Stimulated activated CD4-positive, alpha-beta T cell treated with anti-CD3 and anti-CD28 coated beads, TNF-alpha, amount 100 ng/mL, for 4 hours (primary cell): ENCODE measurements at regions not wholly inside any gene's neighbourhood (a gene's known extent, or its start where the extent isn't known, plus 50 kb on each side); places are given as distances from the start of the nearest gene placed in this dataset.

ENCODE experiments used
- DNase-seq, 3 experiments: peaks; one replicate each; pipeline ENCODE4 v3.0.0-alpha.2; 2020; ENCODE audit warnings: low read depth in 3 of 3

DNA sequence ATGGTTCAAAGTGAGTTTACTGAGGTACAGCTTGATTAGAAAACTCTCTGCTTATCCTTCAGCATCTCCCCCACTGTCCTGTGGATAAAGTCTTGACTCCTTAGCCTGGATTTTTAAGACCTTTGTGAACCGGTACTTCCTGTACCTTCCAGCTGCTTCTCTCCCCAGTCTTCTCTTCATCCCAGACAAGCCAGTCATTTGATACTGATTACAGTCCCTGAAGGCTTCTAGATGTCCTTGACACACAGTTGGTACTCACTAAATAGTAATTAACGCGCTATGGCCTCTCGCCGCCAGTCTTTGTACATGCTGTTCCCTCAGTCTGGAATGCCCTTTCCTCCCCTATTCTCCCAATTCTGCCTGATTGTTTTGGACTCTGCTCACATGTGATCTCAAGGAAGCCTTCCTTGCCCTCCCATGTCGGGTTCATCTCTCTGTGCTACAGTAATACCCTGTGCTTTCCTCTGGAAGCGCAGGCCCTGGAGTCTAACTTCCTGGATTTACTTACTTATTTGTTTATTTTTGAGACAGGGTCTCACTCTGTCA lies 50.6 kb upstream of the PTGR2 start:
- DNase-seq = no peak

DNA sequence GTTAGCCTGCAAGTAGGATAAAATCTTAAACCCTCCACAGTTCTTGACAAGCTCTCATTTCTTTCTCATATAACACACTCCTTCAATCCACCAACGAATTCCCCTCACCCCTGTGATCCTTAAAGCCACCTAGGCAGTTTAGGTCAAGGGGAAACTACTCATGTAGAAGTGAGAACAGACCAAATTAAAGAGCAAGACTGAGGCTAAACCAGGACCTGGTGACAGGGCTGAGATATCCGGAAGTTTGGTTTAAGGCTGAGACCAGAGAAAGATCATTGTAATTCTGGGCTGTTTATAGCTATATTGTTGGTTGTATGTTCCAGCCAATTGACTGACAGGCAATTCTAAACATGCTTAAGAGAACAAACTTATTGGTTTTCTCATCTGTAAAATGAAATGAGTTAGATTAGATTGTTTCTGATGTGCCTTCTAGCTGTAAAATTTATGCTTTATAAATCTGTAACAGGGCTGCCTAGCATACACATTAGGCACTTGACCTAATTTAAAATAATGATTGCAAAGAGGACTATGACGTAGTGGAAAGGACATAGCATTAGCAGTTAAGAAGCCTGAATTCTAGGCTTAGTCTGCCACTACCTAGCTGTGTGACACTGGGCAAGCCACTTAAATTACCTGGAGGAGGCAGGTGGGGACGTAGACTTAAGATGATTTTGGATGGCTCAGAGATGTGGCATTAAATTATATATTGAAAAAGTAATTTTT lies 53.9 kb upstream of the PTGR2 start:
- no peak for DNase-seq

DNA sequence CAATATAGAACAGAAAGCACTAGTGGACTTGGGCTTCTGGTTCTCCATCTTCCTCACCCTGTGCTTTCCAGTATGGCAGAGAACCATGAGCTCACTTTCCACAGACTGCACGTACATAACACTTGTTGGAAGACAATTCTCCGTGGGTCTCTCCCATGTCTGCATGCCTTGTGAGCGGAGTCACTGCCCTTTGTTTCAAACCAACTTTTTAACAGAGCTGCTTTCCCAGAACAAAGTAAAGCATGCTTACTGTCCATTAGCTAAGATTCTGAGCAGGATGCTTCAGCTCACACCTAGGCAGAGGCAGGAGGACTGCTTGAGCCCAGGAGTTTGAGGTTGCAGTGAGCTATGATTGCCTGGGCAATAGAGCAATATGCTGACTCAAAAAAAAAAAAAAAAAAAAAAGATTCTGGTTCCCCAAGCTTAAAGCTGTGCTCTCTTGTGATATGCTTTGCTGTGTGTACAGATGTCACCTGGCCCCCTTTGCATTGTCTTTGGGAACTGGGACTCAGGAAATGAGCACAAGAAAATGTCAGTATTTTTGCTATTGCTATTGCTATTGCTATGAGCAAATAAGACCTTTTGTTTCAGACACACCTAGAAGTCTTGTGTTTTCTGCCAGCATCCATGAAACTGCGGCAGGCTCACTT lies 54.6 kb upstream of the PTGR2 start:
- DNase-seq = no peak

GRCh38 chr14:73796415-73796814 lies 55.2 kb upstream of the PTGR2 start:
- no peak for DNase-seq

GRCh38 chr14:73795974-73796373 lies 55.7 kb upstream of the PTGR2 start:
- no peak for DNase-seq

GRCh38 chr14:73795466-73795865 lies 56.2 kb upstream of the PTGR2 start:
- DNase-seq = no peak

GRCh38 chr14:73794146-73794545 lies 57.5 kb upstream of the PTGR2 start:
- DNase-seq = no peak

DNA sequence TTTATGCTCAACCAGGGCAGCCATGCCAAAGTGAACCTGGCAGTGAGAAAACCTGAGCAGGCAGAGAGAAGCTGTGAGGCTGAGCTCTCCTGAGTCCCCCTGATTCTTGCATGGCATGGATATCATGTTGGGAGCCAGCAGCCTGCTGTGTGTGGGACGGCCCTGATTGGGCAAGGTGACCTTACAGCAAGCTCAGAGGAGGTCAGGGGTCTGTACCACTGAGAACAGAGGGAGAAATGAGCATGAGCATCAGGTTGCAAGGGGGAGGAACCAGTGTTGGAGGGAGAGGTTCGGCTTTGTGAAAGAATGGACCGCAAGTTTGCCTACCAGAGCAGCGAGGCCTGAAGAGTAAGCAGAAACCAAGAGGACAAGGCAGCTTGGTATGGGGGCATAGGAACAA lies 59.1 kb upstream of the PTGR2 start:
- DNase-seq = no peak

- DNase-seq = no peak
These were observed 61.5 kb upstream of the PTGR2 start for GRCh38 chr14:73789989-73790581.

DNA sequence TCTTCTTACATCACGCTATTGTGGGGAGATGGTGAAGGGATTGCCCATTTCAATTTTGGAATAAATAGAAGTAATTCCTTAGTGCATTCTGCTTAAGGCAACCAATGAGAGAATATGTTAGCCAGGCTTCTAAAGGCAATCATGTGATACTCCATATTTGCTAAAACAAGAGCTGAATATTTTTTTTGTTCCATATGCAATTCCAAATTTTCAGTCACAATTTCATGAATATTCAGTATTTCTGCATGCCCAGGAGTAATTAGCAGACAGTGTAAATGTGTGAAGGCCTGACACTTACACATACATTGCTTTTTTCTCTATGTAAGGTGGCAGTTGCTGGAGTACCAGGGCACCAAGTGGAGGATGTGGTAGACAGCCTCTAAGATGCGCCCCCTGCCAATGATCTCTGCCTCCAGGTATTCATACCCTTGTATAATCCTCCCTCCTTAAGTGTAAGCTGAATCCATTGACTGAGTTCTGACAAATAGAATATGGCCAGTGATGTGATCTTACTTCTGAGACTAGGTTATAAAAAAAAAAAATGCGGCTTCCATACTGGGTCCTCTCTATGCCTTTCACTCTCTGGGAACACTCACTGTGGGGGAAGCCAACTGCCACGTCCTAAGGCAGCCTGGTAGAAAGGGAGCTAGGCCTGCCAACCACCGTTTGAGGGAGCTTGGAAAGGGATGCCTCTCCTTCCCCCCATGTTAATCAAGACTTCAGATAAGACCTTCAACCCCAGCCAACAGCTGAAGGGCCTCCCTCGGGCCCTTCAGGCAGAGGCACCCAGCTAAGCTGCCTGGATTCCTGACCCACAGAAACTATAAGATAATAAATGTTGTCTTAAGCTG lies 62.7 kb upstream of the PTGR2 start:
- no peak for DNase-seq

DNA sequence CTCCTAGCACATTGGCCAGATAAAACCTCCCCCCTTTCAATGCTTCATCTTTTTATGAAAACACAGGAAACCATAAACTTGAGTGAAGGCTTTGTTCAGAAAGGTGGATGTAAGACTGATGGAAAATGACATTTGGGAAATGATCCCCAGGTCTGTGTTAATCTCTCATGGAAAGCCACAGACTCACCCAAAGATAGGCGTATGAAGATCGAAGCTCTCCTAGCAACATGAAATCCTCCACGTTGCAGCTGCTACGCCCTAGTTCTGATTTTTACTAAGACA lies 63.4 kb upstream of the PTGR2 start:
- DNase-seq = no peak

GRCh38 chr14:73787486-73788316 lies 63.9 kb upstream of the PTGR2 start:
- DNase-seq = no peak

GRCh38 chr14:73786636-73787485 lies 64.8 kb upstream of the PTGR2 start:
- DNase-seq = peak in 1 of 3 experiments; percentile 21

DNA sequence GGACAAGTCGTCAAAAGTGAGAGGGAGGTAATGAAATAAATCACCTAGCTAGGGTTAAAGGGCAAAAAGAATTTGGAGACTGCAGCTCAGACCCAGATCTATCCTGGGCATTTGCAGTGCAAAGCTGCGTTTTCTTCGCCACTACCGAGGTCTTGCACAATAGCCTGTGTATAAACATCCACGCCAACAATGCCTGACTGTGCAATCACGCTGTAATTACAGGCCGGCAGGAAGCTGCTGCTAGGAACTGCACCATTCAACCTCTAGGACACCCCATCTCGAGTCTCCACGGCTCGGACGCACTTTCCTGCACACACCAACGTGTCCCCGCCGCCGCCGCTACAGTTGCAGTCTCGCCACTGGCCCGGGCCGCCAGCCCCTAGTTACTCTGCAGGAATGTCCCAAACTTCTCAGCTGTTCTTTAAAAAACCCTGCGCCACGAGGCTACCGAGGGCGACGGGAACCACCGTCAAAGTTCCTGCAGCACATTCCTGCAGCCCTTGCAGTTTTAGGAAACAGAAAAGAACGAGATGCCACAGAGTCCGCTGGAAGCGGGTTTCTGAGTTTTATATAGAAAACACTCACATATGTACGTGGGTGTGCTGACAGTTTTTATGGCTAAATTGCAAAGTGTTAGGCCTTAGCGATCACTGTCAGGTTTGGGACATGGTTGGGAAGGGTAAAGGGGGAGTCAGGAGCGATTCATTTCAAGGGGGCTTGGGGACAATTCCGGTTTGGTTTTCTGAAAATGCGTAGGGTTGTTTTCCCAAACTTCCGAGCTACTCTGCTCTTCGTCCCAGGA lies 65.6 kb upstream of the PTGR2 start:
- no peak for DNase-seq

GRCh38 chr14:73785336-73785833 lies 66.2 kb upstream of the PTGR2 start:
- no peak for DNase-seq

GRCh38 chr14:73784988-73785313 lies 66.7 kb upstream of the PTGR2 start:
- DNase-seq = no peak

GRCh38 chr14:73784181-73784987 lies 67.2 kb upstream of the PTGR2 start:
- DNase-seq = no peak

- no peak for DNase-seq
These were observed 68.4 kb upstream of the PTGR2 start for GRCh38 chr14:73783107-73783727.
